ENCODE measurements at regions not wholly inside any gene's neighbourhood (a gene's known extent, or its start where the extent isn't known, plus 50 kb on each side); places are given as distances from the start of the nearest gene placed in this dataset.
A peak's percentile ranks its signal among the peaks of the same experiment; 100 is the strongest.
"Not testable (repeated sequence)": the region's sequence is repeated elsewhere in the genome, so short reads cannot be mapped to it uniquely, and the experiment has no call there.

DNA sequence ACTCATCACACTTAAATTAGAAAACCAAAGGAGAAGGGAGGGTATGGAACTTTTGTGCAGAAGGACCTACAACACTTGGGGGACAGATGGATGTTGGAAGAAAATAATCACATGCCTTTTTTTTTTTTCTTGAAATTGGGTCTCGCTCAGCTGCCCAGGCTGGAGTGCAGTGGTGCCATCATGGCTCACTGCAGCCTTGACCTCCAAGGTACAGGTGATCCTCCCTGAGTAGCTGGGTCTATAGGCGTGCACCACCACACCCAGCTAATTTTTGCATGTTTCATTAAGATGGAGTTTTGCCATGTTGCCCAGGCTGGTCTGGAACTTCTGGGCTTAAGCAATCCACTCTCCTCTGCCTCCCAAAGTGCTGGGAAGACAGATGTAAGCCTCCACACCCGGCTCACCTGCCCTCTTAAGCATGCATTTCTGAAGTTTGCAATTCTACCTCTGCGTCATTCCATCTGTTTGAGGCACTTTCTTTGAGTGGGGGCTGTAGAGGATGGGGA is 370.8 kb upstream of the JARID2 start:
- no peak for DNase-seq

DNA sequence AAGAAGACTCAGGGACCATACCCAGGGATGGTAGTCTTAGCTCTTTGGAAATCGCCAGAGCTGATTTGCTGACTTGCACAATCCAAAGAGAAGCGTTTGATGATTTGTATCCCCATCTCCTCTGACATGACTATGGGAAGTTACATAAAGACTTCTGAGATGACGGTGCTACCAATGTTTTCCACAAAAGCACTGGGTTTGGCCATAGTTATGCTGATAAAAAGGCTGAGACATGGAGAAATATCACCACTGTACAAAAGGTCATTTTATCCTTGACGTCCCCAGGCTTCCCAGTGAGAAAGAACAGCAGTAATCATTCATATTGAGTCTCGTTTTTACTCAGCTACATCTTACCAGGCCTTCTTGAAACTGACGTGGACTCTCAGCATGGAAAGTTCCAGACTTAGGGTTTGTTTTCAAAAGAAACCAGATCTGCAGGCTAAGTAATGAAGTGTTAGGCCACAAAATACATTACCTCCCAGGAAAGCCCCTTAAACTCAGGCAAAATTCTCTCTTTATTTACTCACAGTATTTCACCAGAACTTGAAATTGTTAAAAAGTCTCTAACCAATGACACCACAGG is 370.3 kb upstream of the JARID2 start:
- no peak for DNase-seq

DNA sequence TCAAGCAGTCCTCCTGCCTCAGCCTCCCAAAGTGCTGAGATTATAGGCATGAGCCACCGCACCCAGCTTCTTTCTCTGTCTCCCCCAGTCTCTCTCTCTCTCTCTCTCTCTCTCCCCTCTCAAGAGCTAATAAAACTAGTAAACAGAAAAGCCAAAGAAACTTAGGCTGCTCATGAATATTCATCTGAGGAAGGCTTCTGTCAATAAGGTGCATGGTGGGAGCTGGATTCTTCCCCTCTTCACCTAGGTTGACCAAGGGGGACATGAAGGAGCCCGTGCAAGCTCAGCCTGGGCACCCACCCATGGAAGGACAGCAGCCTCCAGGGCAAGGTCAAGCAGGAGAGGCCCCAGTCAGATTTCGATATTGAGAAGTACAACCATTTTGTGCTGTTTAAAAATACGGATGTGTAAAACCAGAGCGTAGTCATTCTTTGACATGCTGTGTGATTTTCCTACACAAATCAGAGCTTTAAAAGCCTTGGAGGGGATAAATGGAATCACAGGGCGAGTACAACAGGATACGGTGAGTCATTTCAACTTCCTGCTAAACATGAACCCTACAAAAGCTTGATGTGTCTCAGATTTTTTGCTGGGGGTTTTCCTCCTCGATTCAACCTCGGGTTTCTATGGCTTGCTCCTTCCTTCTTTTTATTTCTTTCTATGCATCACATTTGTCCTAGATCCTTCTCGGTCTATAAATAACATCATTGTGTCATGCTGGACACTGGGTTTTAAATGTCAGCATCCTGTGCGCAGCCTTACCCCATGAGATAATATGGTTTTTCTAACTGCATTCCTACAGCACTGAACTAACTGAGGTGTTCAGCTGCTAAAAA is 368.9 kb upstream of the JARID2 start:
- DNase-seq, result peak; percentile 72

DNA sequence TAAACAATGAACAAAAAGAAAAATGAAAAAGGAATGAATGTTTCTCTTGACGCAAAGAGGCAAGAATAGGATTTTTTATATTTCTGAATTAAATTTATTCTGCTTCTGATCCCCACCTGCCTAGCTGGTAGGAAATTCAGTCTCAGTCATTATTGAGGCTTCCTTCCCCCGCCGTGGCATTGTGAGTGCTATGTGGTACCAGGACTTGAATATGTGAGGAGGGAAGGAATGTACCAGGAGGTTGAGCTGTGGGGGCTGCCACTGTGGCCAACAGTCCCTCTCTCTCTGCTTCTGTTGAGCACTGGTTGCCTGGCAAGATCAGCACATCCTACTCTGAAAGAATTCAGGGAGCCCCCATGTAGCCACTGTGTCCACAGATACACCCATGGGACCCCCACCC is 368.1 kb upstream of the JARID2 start:
- no peak for DNase-seq

DNA sequence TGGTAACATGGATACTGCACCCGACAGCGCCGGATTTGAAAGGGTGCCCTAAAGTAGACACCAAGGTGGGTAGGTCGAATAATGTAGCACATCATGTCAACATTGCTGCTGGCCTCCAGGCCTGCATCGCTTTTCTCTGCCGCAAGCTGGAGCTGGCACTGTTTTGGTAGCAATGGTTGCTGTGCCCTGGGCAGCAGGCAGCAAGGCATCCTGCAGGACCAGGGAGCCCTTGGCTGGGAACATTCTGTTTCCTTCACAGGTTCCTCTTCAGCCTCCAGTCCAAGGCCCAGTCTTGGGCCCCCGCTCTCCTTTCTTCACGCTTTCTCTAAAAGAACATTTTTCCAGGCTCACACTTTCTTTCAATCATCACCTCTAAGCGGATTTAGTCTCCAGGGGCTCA is 365.8 kb upstream of the JARID2 start:
- no peak for DNase-seq

DNA sequence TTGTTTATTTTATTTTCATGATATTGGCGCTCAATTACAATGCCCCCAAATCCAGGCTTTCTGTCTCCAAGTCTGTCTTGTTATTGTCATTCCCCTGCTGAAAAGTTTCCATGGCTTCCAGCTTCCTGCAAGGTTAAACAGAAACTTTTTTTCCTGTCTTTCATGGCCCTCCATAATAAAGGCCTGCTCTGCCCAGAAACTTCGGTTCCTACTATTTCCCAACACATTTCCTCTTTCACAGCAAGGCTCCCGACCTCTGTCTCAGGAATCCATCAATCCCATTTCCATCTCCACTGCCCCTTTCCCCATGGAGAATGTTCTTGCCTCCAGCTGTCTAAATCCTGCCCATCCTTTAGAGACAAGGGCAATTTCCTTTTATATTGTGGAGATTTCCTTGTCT is 365.2 kb upstream of the JARID2 start:
- DNase-seq, result no peak

DNA sequence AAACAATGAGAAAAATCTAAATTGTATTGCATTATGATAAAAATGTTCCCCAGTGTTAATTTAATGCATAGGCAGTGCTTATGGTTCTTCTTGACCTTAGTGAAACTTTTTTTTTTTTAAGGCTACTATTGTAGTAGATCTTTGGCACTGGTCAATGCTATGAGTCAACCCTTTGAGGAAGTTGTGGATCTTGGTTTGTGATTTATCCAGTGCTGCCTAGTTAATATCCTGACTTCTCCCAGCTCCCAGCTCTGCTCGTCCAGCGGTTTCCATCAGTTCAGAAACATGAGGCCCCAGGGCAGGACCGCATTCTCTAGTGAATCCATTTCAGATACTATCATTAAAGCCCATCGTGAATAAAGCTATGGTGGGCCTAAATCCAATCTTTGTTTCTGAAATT is 364.5 kb upstream of the JARID2 start:
- DNase-seq, result no peak

DNA sequence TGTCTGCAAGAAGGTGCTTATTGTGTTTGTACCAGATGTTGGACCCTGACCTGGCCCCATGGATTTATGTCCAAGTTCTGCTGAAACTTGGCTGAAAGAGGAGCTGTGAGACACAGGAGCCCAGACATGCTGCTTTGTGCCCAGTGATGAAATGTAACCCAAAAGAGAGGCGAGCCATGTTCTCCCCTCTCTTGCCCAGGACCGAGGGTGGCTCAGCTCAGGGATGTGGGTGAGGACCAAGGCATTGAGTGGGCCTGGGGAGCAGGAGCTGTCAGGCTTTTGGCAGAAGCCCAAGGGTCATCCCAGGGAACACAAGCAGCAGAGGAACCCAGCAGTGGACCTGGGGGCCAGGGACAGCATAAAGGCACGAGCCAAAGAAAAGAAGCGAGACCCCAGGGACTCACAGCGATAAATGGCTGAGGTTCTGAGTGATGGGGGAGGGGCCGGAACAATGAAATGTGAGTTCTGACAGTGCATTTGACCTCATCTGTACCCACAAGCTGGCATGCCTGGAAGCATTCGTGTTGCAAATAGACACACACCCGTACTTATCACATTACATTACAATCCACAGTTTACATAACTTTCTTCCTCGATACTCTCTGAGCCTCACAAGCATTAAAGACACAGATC is 363.4 kb upstream of the JARID2 start:
- DNase-seq, result no peak

DNA sequence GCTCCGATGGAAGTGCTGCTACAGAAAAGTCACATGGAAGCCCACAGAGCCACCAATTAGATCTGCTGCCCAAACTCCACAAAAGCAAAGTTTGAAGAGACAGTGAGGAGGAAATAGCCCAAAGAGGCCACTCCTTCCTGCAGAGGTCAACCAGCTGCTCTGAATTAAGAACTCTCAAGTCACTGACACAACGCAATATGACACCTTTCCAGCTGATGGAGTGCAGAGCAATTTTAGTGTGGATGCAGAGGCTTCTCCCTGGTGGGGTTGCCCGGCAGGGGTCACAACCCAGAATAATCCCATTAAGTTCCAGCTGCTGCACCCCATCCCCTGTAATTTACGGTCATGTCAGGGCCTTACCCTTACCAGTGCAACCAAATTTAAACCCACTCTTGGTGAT is 361.9 kb upstream of the JARID2 start:
- DNase-seq, result no peak

DNA sequence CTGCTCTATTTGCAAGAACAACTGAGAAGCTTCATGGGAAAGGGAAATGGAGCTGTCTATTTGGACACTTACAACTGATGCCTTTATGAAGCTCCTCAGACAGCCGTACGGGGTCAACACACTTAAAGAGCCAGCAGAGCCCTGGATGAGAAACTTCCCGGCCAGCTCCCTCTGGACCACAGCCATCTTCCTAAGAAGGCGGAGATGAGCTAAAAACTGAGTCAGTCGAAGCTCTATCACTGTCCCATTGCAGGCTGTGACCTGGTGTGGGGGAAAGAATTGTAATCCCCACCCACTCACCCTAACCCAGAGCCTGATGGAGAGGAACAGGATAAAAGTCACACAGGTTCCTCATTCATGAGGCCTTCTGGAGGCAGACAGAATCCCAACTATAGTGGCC is 360.4 kb upstream of the JARID2 start:
- DNase-seq, result no peak

DNA sequence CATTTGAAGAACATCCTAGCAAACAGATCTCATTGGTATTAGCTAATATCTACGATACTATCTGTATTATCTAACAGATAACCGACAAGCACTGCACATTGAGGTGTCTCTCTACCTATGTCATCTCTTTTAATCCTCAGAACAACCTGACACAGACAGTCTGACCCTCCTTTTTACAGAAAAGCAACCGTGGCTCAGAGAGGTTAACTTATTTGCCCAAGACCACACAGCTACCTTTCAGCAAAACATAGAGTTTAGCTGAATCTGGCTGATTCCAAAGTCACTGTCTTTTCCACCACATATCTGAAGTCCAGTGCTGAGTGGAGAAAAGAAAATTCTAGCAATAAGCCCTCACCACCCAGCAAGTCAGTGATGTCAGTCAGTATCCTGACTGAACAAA is 358.7 kb upstream of the JARID2 start:
- DNase-seq, result no peak

DNA sequence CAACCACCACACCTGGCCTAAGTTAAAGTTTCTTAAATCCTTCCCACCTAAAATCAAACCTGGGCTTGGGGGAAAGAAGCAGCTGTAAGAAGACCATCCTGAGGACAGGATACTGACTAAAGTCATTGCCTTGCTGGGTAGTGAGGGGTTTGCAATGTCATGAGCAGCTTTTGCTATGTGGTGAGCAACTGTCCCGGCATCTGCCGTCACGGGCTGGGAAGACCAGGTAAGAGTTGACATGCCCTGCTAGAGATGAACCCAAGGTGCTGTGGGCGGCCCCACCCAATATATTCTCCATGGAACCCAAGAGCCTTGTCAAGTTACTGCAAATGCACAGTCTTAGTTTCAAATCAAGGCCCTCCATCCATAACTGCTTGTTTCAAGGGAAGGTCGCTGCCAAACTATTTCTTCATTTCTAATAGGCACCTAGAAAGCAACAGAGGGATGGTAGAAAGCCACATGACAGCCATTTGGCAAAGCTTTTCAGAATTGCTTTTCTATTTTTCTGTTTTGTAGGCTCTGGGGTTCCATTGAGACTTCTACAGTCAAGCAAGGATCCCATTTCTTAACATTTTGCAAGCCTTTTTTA is 357.8 kb upstream of the JARID2 start:
- no peak for DNase-seq

DNA sequence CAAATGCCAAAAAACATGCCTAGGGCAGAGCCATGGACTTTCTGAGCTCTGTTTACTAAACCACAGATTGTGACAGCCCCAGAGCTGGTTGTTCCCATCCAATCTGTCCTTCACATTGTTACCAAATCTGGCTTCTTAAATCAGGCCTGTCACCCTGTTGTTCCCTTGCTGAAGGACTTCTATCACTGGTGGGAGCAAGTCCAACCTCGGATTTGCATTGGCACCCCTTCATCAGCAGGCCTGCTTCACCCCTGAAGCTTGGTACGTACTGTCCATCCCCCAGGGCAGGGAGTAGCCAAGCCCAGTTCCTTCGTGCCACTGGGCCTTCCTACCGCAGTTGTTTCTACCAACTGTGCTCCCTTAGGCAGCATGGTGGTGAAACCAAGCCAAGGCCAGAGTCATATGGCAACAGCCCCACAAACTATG is 357.3 kb upstream of the JARID2 start:
- no peak for DNase-seq

DNA sequence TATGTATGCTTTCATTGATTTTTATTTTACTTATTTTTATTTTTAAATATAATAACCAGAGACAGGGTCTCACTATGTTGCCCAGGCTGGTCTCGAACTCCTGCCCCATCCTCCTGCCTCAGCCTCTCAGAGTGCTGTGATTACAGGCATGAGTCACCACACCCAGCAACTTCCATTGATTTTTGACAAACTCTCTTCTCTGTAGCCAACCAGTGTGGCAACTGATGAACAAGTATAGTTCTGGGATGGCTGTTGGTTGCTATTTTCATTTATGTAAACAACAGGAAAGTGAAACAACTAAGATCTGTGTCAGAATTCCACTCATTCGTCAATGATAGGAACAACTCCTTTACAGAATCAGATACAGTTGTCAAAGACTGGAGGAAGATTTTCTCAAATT is 356.7 kb upstream of the JARID2 start:
- no peak for DNase-seq

DNA sequence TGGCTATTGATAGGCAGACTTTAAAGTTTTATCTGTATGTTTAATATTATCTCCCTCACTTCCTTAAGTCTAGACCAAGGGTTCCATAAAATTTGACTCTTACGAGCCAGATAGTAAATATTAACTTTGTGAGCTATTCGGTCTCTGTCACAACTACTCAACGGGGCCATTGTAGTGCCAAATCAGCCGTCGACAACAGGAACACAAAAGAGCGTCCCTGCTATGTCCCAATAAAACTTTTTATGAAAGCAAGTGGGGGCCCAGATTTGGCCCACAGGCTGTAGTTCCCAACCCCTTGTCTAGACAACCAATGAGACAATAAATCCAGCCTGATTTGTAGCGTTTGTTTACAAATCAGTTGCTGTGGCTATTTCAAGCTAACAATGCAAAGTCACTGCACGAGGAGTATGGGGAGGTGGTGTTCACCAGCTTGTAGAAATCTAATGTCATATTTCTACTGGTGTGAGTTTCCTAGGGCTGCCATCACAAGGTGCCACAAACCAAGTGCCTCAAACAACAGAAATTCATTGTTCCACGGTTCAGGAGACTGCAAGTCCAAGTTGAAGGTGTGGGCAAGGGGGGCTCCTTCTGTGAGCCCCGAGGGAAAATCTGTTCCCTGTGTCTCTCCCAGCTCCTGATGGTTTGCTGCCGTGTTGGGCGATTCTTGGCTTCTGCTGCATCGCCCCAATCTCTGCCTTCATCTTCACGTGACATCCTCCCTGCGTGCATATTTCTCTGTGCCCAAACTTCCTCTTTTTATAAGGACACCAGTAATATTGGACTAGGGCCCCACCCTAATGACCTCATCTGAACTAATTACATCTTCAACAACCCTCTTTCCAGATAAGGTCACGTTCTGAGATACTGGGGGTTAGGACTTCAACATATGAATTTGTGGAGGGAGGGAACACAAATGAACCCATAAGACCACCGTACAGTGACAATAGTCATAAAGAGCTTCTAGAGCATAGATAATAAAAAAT is 356.0 kb upstream of the JARID2 start:
- DNase-seq, result no peak

DNA sequence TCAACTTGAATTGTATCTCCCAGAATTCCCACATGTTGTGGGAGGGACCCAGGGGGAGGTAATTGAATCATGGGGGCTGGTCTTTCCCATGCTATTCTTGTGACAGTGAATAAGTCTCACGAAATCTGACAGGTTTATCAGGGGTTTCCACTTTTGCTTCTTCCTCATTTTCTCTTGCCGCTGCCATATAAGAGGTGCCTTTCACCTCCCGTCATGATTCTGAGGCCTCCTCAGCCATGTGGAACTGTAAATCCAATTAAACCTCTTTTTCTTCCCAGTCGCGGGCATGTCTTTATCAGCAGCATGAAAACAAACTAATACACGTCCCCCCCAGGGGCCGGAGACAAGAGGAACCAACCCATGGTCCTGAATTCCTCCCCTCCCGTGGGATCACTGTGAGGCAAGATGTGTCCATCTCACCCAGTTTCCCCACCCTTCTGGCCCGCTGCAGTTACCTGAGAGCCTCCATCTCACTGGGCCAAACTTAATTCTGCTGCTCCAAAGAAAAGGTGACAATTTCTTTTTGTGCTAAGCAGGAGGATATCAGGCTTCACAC is 354.0 kb upstream of the JARID2 start:
- DNase-seq, result not testable (repeated sequence)

DNA sequence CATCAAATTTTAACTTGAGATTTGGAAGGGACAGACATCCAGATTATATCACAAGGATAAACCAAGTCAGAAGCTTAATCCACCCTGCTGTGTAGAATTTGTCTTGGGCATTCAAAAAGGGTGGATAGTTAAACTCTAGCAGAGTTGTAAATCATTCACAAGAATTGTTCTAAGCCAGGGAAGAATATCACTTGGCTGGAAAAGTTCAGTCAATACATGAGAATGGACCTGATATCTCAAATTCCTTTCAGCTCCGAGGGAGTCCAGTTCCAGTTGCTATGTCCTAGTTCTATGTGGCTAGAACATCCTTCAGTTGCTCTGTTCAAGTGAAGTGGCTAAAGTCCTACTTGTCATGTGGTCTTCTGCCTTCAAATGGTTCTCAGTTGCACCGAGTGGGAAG is 351.8 kb upstream of the JARID2 start:
- DNase-seq, result no peak

DNA sequence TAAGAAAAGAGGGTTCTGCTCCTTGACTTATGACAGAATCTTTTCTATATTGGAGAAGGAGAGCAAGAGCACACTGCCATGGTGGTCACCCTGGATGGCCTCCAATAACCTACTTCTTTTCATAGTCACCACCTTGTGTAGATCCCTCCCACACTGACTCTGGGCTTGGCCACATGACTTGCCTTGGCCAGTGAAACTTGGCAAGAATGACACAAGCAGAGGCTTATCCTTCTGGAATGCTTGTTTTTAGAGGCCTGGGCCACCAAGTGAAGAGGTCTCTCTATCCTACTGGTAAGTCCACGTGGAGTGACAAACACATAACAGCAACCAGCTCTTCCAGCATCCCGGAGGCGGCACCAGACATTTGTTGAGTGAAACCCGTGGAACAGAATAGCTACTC is 349.4 kb upstream of the JARID2 start:
- no peak for DNase-seq

DNA sequence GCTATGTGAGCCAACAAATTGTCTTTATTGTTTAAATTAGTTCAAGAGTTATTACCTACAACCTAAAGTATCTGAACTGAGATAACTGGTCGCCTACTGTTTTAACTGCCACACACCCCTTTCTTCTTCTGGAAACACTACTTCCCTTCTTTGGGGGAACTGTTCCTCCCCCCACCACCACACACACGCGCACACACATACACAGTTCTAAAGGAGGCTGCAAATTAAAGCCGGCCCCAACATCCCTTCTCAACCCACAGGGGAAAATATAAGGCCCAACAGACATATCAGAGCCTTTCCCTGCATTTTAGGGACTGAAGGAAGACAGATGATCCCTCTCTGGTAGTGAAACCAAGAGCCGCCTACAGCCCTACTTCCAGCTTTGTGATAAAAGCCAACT is 348.0 kb upstream of the JARID2 start:
- DNase-seq, result no peak

DNA sequence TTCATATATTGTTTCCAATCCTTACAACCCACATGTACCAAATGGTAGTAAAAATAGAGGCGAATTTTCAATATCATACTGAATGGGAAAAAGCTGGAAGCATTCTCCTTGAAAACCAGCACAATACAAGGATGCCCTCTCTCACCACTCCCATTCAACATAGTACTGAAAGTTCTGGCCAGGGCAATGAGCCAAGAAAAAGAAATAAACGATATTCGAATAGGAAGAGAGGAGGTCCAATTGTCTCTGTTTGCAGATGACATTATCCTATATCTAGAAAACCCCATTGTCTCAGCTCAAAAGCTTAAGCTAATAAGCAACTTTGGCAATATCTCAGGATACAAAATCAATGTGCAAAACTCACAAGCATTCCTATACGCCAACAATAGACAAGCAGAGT is 346.4 kb upstream of the JARID2 start:
- not testable (repeated sequence) for DNase-seq

DNA sequence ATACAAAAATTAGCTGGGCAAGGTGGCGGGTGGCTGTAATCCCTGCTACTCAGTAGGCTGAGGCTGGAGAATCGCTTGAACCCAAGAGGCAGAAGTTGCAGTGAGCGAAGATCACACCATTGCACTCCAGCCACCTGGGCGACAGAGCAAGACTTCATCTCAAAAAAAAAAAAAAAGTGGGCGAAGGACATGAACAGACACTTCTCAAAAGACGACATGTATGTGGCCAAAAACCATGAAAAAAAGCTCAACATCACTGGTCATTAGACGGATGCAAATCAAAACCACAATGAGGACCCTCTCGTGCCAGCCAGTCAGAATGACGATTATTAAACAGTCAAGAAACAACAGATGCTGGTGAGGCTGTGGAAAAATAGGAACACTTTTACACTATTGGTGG is 344.9 kb upstream of the JARID2 start:
- DNase-seq, result no peak
